ENCODE measurements at regions not wholly inside any gene's neighbourhood (a gene's known extent, or its start where the extent isn't known, plus 50 kb on each side); places are given as distances from the start of the nearest gene placed in this dataset.

DNA sequence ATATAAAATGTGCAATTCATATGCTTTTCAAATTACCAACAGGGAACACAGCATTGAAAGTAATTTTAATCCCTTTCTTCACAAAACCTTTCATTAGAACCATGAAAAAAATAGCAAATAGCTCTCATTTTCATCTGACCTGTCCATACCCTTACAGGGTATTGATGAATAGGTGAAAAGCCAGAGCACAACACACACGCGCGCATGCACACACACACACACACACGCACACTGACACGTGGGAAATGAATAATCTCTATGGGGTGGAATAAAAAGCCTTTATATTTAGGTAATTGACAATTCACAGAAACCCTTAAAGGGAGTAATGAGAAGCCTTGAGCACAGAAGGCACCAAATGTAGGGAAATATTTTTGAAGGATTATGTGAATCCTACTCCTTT, 76.2 kb upstream of the POU2AF2 start:
- Mint-ChIP-seq H3K9me3 (no peaks in the 10 kb centered on the region), H3K4me1 (peaks cover 5% of the 10 kb centered on the region), H3K27me3 (ENCODE audit: low read depth) (no peaks in the 10 kb centered on the region), H3K36me3 (no peaks in the 10 kb centered on the region), H3K27ac (no peak overlapping the region), H3K4me3 (no peak overlapping the region)
- ATAC-seq (no peak), DNase-seq (ENCODE audit: low spot score) (no peak)
- TF ChIP-seq, protein P1, sequence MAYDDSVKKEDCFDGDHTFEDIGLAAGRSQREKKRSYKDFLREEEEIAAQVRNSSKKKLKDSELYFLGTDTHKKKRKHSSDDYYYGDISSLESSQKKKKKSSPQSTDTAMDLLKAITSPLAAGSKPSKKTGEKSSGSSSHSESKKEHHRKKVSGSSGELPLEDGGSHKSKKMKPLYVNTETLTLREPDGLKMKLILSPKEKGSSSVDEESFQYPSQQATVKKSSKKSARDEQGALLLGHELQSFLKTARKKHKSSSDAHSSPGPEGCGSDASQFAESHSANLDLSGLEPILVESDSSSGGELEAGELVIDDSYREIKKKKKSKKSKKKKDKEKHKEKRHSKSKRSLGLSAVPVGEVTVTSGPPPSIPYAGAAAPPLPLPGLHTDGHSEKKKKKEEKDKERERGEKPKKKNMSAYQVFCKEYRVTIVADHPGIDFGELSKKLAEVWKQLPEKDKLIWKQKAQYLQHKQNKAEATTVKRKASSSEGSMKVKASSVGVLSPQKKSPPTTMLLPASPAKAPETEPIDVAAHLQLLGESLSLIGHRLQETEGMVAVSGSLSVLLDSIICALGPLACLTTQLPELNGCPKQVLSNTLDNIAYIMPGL (CRISPR knock-in tag; IDR thresholded peaks at IDR 0.05), result no peak
- TF ChIP-seq, protein P2, sequence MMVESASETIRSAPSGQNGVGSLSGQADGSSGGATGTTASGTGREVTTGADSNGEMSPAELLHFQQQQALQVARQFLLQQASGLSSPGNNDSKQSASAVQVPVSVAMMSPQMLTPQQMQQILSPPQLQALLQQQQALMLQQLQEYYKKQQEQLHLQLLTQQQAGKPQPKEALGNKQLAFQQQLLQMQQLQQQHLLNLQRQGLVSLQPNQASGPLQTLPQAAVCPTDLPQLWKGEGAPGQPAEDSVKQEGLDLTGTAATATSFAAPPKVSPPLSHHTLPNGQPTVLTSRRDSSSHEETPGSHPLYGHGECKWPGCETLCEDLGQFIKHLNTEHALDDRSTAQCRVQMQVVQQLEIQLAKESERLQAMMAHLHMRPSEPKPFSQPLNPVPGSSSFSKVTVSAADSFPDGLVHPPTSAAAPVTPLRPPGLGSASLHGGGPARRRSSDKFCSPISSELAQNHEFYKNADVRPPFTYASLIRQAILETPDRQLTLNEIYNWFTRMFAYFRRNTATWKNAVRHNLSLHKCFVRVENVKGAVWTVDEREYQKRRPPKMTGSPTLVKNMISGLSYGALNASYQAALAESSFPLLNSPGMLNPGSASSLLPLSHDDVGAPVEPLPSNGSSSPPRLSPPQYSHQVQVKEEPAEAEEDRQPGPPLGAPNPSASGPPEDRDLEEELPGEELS (CRISPR knock-in tag; IDR thresholded peaks at IDR 0.05), result no peak
- TF ChIP-seq, protein P3, sequence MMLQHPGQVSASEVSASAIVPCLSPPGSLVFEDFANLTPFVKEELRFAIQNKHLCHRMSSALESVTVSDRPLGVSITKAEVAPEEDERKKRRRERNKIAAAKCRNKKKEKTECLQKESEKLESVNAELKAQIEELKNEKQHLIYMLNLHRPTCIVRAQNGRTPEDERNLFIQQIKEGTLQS (CRISPR knock-in tag; conservative IDR thresholded peaks at IDR 0.05), result no peak
- TF ChIP-seq, protein P4, sequence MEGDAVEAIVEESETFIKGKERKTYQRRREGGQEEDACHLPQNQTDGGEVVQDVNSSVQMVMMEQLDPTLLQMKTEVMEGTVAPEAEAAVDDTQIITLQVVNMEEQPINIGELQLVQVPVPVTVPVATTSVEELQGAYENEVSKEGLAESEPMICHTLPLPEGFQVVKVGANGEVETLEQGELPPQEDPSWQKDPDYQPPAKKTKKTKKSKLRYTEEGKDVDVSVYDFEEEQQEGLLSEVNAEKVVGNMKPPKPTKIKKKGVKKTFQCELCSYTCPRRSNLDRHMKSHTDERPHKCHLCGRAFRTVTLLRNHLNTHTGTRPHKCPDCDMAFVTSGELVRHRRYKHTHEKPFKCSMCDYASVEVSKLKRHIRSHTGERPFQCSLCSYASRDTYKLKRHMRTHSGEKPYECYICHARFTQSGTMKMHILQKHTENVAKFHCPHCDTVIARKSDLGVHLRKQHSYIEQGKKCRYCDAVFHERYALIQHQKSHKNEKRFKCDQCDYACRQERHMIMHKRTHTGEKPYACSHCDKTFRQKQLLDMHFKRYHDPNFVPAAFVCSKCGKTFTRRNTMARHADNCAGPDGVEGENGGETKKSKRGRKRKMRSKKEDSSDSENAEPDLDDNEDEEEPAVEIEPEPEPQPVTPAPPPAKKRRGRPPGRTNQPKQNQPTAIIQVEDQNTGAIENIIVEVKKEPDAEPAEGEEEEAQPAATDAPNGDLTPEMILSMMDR (IDR thresholded peaks at IDR 0.05), result no peak
- no peak for TF ChIP-seq ESRRA (CRISPR knock-in tag; IDR thresholded peaks at IDR 0.05; ENCODE audit: borderline replicate concordance)
- no peak for TF ChIP-seq CREB1 (CRISPR knock-in tag; IDR thresholded peaks at IDR 0.05)
- TF ChIP-seq NFYB (CRISPR knock-in tag; conservative IDR thresholded peaks at IDR 0.05; ENCODE audit: low read depth), result no peak
- TF ChIP-seq SMAD4 (CRISPR knock-in tag; IDR thresholded peaks at IDR 0.05), result no peak
- TF ChIP-seq ETV6 (CRISPR knock-in tag; IDR thresholded peaks at IDR 0.05), result no peak
- no peak for TF ChIP-seq TEAD4 (CRISPR knock-in tag; IDR thresholded peaks at IDR 0.05)
- no peak for TF ChIP-seq FOXP1 (CRISPR knock-in tag; IDR thresholded peaks at IDR 0.05; ENCODE audit: borderline replicate concordance)
- no peak for TF ChIP-seq ZNF396 (CRISPR knock-in tag; IDR thresholded peaks at IDR 0.05; ENCODE audit: borderline replicate concordance)
- POLR2A ChIA-PET, result no interaction called here
- CTCF ChIA-PET, result no interaction called here

DNA sequence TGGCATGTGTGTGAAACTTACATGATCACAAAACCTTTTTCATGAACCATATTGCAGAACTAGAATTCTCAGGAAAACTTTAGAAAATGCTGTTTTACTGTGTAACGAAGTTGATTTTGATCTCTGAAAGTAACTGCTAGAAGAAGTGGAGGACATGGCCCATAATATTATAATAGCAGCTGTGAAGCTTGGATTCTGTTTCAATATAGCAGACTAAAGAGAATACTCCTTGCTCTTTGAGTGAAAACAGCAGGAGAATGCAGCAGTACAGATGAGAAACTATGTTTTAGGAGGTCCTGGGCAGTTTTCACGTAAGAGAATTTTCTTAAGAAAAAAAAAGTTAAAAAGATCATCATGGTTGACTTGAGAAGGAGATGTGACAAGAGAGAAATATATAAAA, 76.7 kb upstream of the POU2AF2 start:
- ATAC-seq (no peak), DNase-seq (ENCODE audit: low spot score) (no peak)
- Mint-ChIP-seq H3K27me3 (ENCODE audit: low read depth) (no peaks in the 10 kb centered on the region), H3K9me3 (no peaks in the 10 kb centered on the region), H3K36me3 (no peaks in the 10 kb centered on the region), H3K4me1 (peaks cover 5% of the 10 kb centered on the region), H3K4me3 (no peak overlapping the region), H3K27ac (no peak overlapping the region)
- ChIA-PET CTCF (no interaction called here), POLR2A (no interaction called here)
- TF ChIP-seq NR2C2 (CRISPR knock-in tag; IDR thresholded peaks at IDR 0.05) (no peak), IRF2 (CRISPR knock-in tag; IDR thresholded peaks at IDR 0.05; ENCODE audit: borderline replicate concordance, low read depth) (no peak), EMX1 (CRISPR knock-in tag; IDR thresholded peaks at IDR 0.05) (no peak), ESRRA (CRISPR knock-in tag; IDR thresholded peaks at IDR 0.05; ENCODE audit: borderline replicate concordance) (no peak)
- TF ChIP-seq, protein P5, sequence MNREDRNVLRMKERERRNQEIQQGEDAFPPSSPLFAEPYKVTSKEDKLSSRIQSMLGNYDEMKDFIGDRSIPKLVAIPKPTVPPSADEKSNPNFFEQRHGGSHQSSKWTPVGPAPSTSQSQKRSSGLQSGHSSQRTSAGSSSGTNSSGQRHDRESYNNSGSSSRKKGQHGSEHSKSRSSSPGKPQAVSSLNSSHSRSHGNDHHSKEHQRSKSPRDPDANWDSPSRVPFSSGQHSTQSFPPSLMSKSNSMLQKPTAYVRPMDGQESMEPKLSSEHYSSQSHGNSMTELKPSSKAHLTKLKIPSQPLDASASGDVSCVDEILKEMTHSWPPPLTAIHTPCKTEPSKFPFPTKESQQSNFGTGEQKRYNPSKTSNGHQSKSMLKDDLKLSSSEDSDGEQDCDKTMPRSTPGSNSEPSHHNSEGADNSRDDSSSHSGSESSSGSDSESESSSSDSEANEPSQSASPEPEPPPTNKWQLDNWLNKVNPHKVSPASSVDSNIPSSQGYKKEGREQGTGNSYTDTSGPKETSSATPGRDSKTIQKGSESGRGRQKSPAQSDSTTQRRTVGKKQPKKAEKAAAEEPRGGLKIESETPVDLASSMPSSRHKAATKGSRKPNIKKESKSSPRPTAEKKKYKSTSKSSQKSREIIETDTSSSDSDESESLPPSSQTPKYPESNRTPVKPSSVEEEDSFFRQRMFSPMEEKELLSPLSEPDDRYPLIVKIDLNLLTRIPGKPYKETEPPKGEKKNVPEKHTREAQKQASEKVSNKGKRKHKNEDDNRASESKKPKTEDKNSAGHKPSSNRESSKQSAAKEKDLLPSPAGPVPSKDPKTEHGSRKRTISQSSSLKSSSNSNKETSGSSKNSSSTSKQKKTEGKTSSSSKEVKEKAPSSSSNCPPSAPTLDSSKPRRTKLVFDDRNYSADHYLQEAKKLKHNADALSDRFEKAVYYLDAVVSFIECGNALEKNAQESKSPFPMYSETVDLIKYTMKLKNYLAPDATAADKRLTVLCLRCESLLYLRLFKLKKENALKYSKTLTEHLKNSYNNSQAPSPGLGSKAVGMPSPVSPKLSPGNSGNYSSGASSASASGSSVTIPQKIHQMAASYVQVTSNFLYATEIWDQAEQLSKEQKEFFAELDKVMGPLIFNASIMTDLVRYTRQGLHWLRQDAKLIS (CRISPR knock-in tag; IDR thresholded peaks at IDR 0.05; ENCODE audit: borderline replicate concordance), result no peak
- TF ChIP-seq, protein P6, sequence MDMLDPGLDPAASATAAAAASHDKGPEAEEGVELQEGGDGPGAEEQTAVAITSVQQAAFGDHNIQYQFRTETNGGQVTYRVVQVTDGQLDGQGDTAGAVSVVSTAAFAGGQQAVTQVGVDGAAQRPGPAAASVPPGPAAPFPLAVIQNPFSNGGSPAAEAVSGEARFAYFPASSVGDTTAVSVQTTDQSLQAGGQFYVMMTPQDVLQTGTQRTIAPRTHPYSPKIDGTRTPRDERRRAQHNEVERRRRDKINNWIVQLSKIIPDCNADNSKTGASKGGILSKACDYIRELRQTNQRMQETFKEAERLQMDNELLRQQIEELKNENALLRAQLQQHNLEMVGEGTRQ (CRISPR knock-in tag; IDR thresholded peaks at IDR 0.05), result no peak
- TF ChIP-seq, protein P7, sequence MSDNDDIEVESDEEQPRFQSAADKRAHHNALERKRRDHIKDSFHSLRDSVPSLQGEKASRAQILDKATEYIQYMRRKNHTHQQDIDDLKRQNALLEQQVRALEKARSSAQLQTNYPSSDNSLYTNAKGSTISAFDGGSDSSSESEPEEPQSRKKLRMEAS (CRISPR knock-in tag; IDR thresholded peaks at IDR 0.05), result no peak
- TF ChIP-seq, protein P8, sequence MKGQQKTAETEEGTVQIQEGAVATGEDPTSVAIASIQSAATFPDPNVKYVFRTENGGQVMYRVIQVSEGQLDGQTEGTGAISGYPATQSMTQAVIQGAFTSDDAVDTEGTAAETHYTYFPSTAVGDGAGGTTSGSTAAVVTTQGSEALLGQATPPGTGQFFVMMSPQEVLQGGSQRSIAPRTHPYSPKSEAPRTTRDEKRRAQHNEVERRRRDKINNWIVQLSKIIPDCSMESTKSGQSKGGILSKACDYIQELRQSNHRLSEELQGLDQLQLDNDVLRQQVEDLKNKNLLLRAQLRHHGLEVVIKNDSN (CRISPR knock-in tag; IDR thresholded peaks at IDR 0.05), result no peak
- TF ChIP-seq, protein P9, sequence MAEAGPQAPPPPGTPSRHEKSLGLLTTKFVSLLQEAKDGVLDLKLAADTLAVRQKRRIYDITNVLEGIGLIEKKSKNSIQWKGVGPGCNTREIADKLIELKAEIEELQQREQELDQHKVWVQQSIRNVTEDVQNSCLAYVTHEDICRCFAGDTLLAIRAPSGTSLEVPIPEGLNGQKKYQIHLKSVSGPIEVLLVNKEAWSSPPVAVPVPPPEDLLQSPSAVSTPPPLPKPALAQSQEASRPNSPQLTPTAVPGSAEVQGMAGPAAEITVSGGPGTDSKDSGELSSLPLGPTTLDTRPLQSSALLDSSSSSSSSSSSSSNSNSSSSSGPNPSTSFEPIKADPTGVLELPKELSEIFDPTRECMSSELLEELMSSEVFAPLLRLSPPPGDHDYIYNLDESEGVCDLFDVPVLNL (CRISPR knock-in tag; IDR thresholded peaks at IDR 0.05; ENCODE audit: borderline replicate concordance, low read depth), result no peak
- TF ChIP-seq, protein P10, sequence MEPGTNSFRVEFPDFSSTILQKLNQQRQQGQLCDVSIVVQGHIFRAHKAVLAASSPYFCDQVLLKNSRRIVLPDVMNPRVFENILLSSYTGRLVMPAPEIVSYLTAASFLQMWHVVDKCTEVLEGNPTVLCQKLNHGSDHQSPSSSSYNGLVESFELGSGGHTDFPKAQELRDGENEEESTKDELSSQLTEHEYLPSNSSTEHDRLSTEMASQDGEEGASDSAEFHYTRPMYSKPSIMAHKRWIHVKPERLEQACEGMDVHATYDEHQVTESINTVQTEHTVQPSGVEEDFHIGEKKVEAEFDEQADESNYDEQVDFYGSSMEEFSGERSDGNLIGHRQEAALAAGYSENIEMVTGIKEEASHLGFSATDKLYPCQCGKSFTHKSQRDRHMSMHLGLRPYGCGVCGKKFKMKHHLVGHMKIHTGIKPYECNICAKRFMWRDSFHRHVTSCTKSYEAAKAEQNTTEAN (CRISPR knock-in tag; IDR thresholded peaks at IDR 0.05), result no peak
